ENCODE measurements at regions not wholly inside any gene's neighbourhood (a gene's known extent, or its start where the extent isn't known, plus 50 kb on each side); places are given as distances from the start of the nearest gene placed in this dataset.

DNA sequence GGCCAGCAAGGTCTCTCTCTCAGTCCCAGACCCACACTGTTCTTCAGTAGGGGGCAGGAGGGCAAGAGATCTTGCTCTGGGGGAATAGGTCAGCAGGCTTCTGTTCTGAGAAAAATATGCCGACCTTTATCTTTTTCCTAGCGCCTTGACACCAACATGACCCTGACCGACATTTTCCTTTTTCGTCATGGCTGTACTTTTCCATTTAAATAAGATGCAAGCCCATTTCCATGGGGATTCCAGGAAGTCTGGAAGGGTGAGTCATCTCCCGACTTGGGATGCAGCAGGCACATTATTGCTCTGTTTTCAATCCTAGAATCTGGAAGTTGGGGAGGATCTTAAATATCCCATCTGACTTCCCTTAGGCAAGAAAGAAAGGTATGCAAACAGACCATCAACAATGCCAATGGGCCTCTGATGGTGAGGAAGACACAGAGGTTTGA is 261.5 kb upstream of the LRTM1 start:
- no peak overlapping the region for H3K4me3 ChIP-seq (ENCODE audit: low read length)
- no peak for DNase-seq
- no peaks in the 10 kb centered on the region for H4K20me1 ChIP-seq (ENCODE audit: insufficient read depth, low read length)
- H2AFZ ChIP-seq (ENCODE audit: low read length): no peak overlapping the region
- H3K9me3 ChIP-seq (replicated peaks; ENCODE audit: insufficient read depth, low read length): no peaks in the 10 kb centered on the region
- H3K4me1 ChIP-seq (ENCODE audit: low read length): no peaks in the 10 kb centered on the region
- no peaks in the 10 kb centered on the region for H3K27me3 ChIP-seq (replicated peaks; ENCODE audit: insufficient read depth, low read length)
- H3K36me3 ChIP-seq (replicated peaks; ENCODE audit: insufficient read depth, low read length): no peaks in the 10 kb centered on the region
- H3K9ac ChIP-seq (ENCODE audit: low read length): no peak overlapping the region
- no peaks in the 10 kb centered on the region for H3K9me2 ChIP-seq (replicated peaks; ENCODE audit: insufficient read depth, low read length)
- no peak overlapping the region for H3K27ac ChIP-seq (ENCODE audit: low read length)
- H3K79me2 ChIP-seq (ENCODE audit: low read length): no peaks in the 10 kb centered on the region
- no peaks in the 10 kb centered on the region for H3F3A ChIP-seq (ENCODE audit: insufficient read depth, low read length)
- TF ChIP-seq, protein P1, sequence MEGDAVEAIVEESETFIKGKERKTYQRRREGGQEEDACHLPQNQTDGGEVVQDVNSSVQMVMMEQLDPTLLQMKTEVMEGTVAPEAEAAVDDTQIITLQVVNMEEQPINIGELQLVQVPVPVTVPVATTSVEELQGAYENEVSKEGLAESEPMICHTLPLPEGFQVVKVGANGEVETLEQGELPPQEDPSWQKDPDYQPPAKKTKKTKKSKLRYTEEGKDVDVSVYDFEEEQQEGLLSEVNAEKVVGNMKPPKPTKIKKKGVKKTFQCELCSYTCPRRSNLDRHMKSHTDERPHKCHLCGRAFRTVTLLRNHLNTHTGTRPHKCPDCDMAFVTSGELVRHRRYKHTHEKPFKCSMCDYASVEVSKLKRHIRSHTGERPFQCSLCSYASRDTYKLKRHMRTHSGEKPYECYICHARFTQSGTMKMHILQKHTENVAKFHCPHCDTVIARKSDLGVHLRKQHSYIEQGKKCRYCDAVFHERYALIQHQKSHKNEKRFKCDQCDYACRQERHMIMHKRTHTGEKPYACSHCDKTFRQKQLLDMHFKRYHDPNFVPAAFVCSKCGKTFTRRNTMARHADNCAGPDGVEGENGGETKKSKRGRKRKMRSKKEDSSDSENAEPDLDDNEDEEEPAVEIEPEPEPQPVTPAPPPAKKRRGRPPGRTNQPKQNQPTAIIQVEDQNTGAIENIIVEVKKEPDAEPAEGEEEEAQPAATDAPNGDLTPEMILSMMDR (IDR thresholded peaks at IDR 0.05; ENCODE audit: low read length): no peak
- TF ChIP-seq EZH2 (optimal IDR thresholded peaks at IDR 0.05; ENCODE audit: low read depth, low read length) (no peak), EZH2phosphoT487 (IDR thresholded peaks at IDR 0.05; ENCODE audit: low read length) (no peak)
- no peak overlapping the region for H3K4me2 ChIP-seq (ENCODE audit: low read depth, low read length)

DNA sequence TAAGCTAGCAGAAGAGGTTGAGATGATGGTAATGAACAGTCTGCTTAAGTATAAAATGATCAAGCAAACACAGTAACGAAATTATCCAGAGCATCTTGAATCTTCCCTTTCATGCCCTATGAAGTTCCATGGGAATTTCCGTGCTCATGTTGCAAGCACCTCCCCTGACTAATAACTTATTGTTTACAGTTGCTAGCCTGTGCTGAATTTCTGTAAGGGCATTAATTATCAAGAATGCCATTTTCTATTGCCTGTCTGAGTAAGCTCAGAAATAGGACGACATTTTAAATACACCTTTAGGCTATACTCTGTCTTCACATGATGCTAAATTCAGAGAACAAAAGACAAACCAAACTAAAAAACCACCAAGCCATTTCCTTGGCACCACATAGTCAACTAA is 257.5 kb upstream of the LRTM1 start:
- Histone ChIP-seq H3K9ac (ENCODE audit: low read length) (no peak overlapping the region), H3K4me1 (ENCODE audit: low read length) (no peaks in the 10 kb centered on the region), H3K27ac (ENCODE audit: low read length) (no peak overlapping the region)

DNA sequence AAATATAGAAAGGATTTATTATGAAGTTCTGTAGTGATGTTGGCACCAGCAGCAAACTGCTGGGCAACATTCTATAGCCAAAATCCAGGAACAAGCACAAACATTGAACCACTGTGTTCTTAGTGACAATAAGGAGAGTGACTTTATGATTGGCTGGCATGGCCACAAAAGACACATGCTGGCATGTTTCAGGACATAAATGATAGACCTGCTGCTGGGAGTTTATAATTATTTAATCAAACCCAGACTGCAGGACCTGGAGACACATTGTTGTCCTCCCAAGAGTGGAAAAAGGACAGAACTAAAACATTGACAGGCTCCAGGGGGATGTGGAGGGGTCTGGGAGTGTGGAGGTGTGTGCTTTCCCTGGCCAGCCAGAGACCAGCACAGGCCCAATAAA is 255.3 kb upstream of the LRTM1 start:
- Histone ChIP-seq H3K4me3 (ENCODE audit: low read length) (no peak overlapping the region), H3K79me2 (ENCODE audit: low read length) (no peaks in the 10 kb centered on the region), H3K27ac (ENCODE audit: low read length) (no peak overlapping the region), H3K9me2 (replicated peaks; ENCODE audit: insufficient read depth, low read length) (no peaks in the 10 kb centered on the region), H3K4me2 (ENCODE audit: low read depth, low read length) (no peak overlapping the region), H2AFZ (ENCODE audit: low read length) (no peak overlapping the region), H3K36me3 (replicated peaks; ENCODE audit: insufficient read depth, low read length) (no peaks in the 10 kb centered on the region), H4K20me1 (ENCODE audit: insufficient read depth, low read length) (no peaks in the 10 kb centered on the region), H3K4me1 (ENCODE audit: low read length) (no peaks in the 10 kb centered on the region), H3K9ac (ENCODE audit: low read length) (no peak overlapping the region), H3F3A (ENCODE audit: insufficient read depth, low read length) (no peaks in the 10 kb centered on the region), H3K9me3 (replicated peaks; ENCODE audit: insufficient read depth, low read length) (no peaks in the 10 kb centered on the region), H3K27me3 (replicated peaks; ENCODE audit: insufficient read depth, low read length) (no peaks in the 10 kb centered on the region)
- TF ChIP-seq EZH2 (optimal IDR thresholded peaks at IDR 0.05; ENCODE audit: low read depth, low read length) (no peak), EZH2phosphoT487 (IDR thresholded peaks at IDR 0.05; ENCODE audit: low read length) (no peak)
- TF ChIP-seq, protein P1 (IDR thresholded peaks at IDR 0.05; ENCODE audit: low read length): no peak
- DNase-seq: no peak

More for the DNA sequence above, 257.5 kb upstream of the LRTM1 start:
- H3K36me3 ChIP-seq (replicated peaks; ENCODE audit: insufficient read depth, low read length): no peaks in the 10 kb centered on the region
- no peaks in the 10 kb centered on the region for H3K9me3 ChIP-seq (replicated peaks; ENCODE audit: insufficient read depth, low read length)
- H2AFZ ChIP-seq (ENCODE audit: low read length): no peak overlapping the region
- no peaks in the 10 kb centered on the region for H3K9me2 ChIP-seq (replicated peaks; ENCODE audit: insufficient read depth, low read length)
- H4K20me1 ChIP-seq (ENCODE audit: insufficient read depth, low read length): no peaks in the 10 kb centered on the region
- TF ChIP-seq, protein P1 (IDR thresholded peaks at IDR 0.05; ENCODE audit: low read length): no peak
- TF ChIP-seq EZH2phosphoT487 (IDR thresholded peaks at IDR 0.05; ENCODE audit: low read length): no peak
- no peak overlapping the region for H3K4me3 ChIP-seq (ENCODE audit: low read length)
- DNase-seq: no peak
- H3K79me2 ChIP-seq (ENCODE audit: low read length): no peaks in the 10 kb centered on the region
- no peaks in the 10 kb centered on the region for H3K27me3 ChIP-seq (replicated peaks; ENCODE audit: insufficient read depth, low read length)
- no peaks in the 10 kb centered on the region for H3F3A ChIP-seq (ENCODE audit: insufficient read depth, low read length)
- no peak overlapping the region for H3K4me2 ChIP-seq (ENCODE audit: low read depth, low read length)
